ENCODE measurements at regions not wholly inside any gene's neighbourhood (a gene's known extent, or its start where the extent isn't known, plus 50 kb on each side); places are given as distances from the start of the nearest gene placed in this dataset.

GRCh38 chr6:8990075-8990474 is 554.7 kb upstream of the SLC35B3 start:
- no peak overlapping the region for H3K4me3 Mint-ChIP-seq
- H3K36me3 Mint-ChIP-seq (ENCODE audit: low read depth), result no peaks in the 10 kb centered on the region
- H3K27ac Mint-ChIP-seq, result no peak overlapping the region
- H3K9me3 Mint-ChIP-seq, result no peaks in the 10 kb centered on the region
- H3K4me1 Mint-ChIP-seq, result peaks cover 5% of the 10 kb centered on the region
- no peak for TF ChIP-seq CTCF (IDR thresholded peaks at IDR 0.05; ENCODE audit: unreplicated experiment in 3 of 3)
- peaks cover 3% of the 10 kb centered on the region for H3K27me3 Mint-ChIP-seq (ENCODE audit: low read depth)

- Mint-ChIP-seq H3K4me1 (no peaks in the 10 kb centered on the region), H3K9me3 (peaks cover 3% of the 10 kb centered on the region), H3K4me3 (no peak overlapping the region), H3K27me3 (ENCODE audit: low read depth) (peaks cover 9% of the 10 kb centered on the region), H3K27ac (no peak overlapping the region), H3K36me3 (ENCODE audit: low read depth) (no peaks in the 10 kb centered on the region)
- TF ChIP-seq CTCF (IDR thresholded peaks at IDR 0.05; ENCODE audit: unreplicated experiment in 3 of 3), result peak; percentile 97 to 98 (median 98)
These were observed 547.9 kb upstream of the SLC35B3 start for GRCh38 chr6:8983202-8983688.

GRCh38 chr6:8982668-8983067 is 547.3 kb upstream of the SLC35B3 start:
- H3K27me3 Mint-ChIP-seq (ENCODE audit: low read depth), result peaks cover 9% of the 10 kb centered on the region
- TF ChIP-seq CTCF (IDR thresholded peaks at IDR 0.05; ENCODE audit: unreplicated experiment in 3 of 3), result no peak
- no peak overlapping the region for H3K27ac Mint-ChIP-seq
- H3K36me3 Mint-ChIP-seq (ENCODE audit: low read depth), result no peaks in the 10 kb centered on the region
- no peak overlapping the region for H3K4me3 Mint-ChIP-seq
- no peaks in the 10 kb centered on the region for H3K4me1 Mint-ChIP-seq
- peaks cover 5% of the 10 kb centered on the region for H3K9me3 Mint-ChIP-seq

GRCh38 chr6:8973395-8973794 is 538.0 kb upstream of the SLC35B3 start:
- Mint-ChIP-seq H3K36me3 (ENCODE audit: low read depth) (peaks cover 3% of the 10 kb centered on the region), H3K27me3 (ENCODE audit: low read depth) (no peaks in the 10 kb centered on the region), H3K9me3 (peaks cover 20% of the 10 kb centered on the region), H3K4me3 (no peak overlapping the region), H3K4me1 (no peaks in the 10 kb centered on the region), H3K27ac (no peak overlapping the region)
- no peak for TF ChIP-seq CTCF (IDR thresholded peaks at IDR 0.05; ENCODE audit: unreplicated experiment in 3 of 3)

GRCh38 chr6:8969747-8970146 is 534.4 kb upstream of the SLC35B3 start:
- Mint-ChIP-seq H3K4me3 (no peak overlapping the region), H3K36me3 (ENCODE audit: low read depth) (peaks cover 3% of the 10 kb centered on the region), H3K27me3 (ENCODE audit: low read depth) (peaks cover 2% of the 10 kb centered on the region), H3K9me3 (peaks cover 36% of the 10 kb centered on the region), H3K27ac (no peak overlapping the region), H3K4me1 (no peaks in the 10 kb centered on the region)
- TF ChIP-seq CTCF (IDR thresholded peaks at IDR 0.05; ENCODE audit: unreplicated experiment in 3 of 3), result no peak

- H3K4me1 Mint-ChIP-seq, result no peaks in the 10 kb centered on the region
- H3K9me3 Mint-ChIP-seq, result peaks cover 3% of the 10 kb centered on the region
- H3K27me3 Mint-ChIP-seq (ENCODE audit: low read depth), result no peaks in the 10 kb centered on the region
- H3K36me3 Mint-ChIP-seq (ENCODE audit: low read depth), result no peaks in the 10 kb centered on the region
- H3K27ac Mint-ChIP-seq, result no peak overlapping the region
- no peak for TF ChIP-seq CTCF (IDR thresholded peaks at IDR 0.05; ENCODE audit: unreplicated experiment in 3 of 3)
- no peak overlapping the region for H3K4me3 Mint-ChIP-seq
These were observed 523.7 kb upstream of the SLC35B3 start for GRCh38 chr6:8958894-8959511.

Data from nephron (organoid).